ENCODE measurements at regions not wholly inside any gene's neighbourhood (a gene's known extent, or its start where the extent isn't known, plus 50 kb on each side); places are given as distances from the start of the nearest gene placed in this dataset.

- Mint-ChIP-seq H3K9me3 (ENCODE audit: insufficient read depth) (no peaks in the 10 kb centered on the region), H3K4me3 (no peak overlapping the region), H3K36me3 (ENCODE audit: low read depth) (no peaks in the 10 kb centered on the region), H3K27ac (no peak overlapping the region), H3K27me3 (ENCODE audit: low read depth) (no peaks in the 10 kb centered on the region), H3K4me1 (ENCODE audit: low read depth) (no peaks in the 10 kb centered on the region)
- ATAC-seq (no peak), DNase-seq (no peak)
- CTCF ChIA-PET = no interaction called here
- POLR2A ChIA-PET = no interaction called here
These were observed 132.3 kb upstream of the VCX3A start for GRCh38 chrX:6667048-6667768.

- no peak overlapping the region for H3K4me3 Mint-ChIP-seq
- no peak for ATAC-seq
- POLR2A ChIA-PET = no interaction called here
- H3K9me3 Mint-ChIP-seq (ENCODE audit: insufficient read depth) = no peaks in the 10 kb centered on the region
- H3K27ac Mint-ChIP-seq = no peak overlapping the region
- no peaks in the 10 kb centered on the region for H3K4me1 Mint-ChIP-seq (ENCODE audit: low read depth)
- DNase-seq = no peak
- CTCF ChIA-PET = no interaction called here
- no peaks in the 10 kb centered on the region for H3K27me3 Mint-ChIP-seq (ENCODE audit: low read depth)
- no peaks in the 10 kb centered on the region for H3K36me3 Mint-ChIP-seq (ENCODE audit: low read depth)
These were observed 131.7 kb upstream of the VCX3A start for GRCh38 chrX:6666624-6667023.

GRCh38 chrX:6661736-6662135 lies 126.8 kb upstream of the VCX3A start:
- no peaks in the 10 kb centered on the region for H3K9me3 Mint-ChIP-seq (ENCODE audit: insufficient read depth)
- no peak overlapping the region for H3K27ac Mint-ChIP-seq
- DNase-seq (no peak), ATAC-seq (no peak)
- POLR2A ChIA-PET = no interaction called here
- no peaks in the 10 kb centered on the region for H3K4me1 Mint-ChIP-seq (ENCODE audit: low read depth)
- no peaks in the 10 kb centered on the region for H3K36me3 Mint-ChIP-seq (ENCODE audit: low read depth)
- H3K27me3 Mint-ChIP-seq (ENCODE audit: low read depth) = no peaks in the 10 kb centered on the region
- H3K4me3 Mint-ChIP-seq = no peak overlapping the region
- CTCF ChIA-PET = no interaction called here

- H3K27me3 Mint-ChIP-seq (ENCODE audit: low read depth) = no peaks in the 10 kb centered on the region
- POLR2A ChIA-PET = no interaction called here
- H3K4me3 Mint-ChIP-seq = no peak overlapping the region
- no peaks in the 10 kb centered on the region for H3K9me3 Mint-ChIP-seq (ENCODE audit: insufficient read depth)
- H3K4me1 Mint-ChIP-seq (ENCODE audit: low read depth) = no peaks in the 10 kb centered on the region
- DNase-seq = no peak
- H3K27ac Mint-ChIP-seq = no peak overlapping the region
- ATAC-seq = no peak
- CTCF ChIA-PET = no interaction called here
- no peaks in the 10 kb centered on the region for H3K36me3 Mint-ChIP-seq (ENCODE audit: low read depth)
These were observed 125.8 kb upstream of the VCX3A start for GRCh38 chrX:6660567-6661264.

GRCh38 chrX:6645216-6645615 lies 110.3 kb upstream of the VCX3A start:
- H3K27me3 Mint-ChIP-seq (ENCODE audit: low read depth) = no peaks in the 10 kb centered on the region
- DNase-seq = no peak
- ATAC-seq = no peak
- ChIA-PET CTCF (no interaction called here), POLR2A (no interaction called here)
- H3K36me3 Mint-ChIP-seq (ENCODE audit: low read depth) = no peaks in the 10 kb centered on the region
- H3K27ac Mint-ChIP-seq = no peak overlapping the region
- no peaks in the 10 kb centered on the region for H3K4me1 Mint-ChIP-seq (ENCODE audit: low read depth)
- no peaks in the 10 kb centered on the region for H3K9me3 Mint-ChIP-seq (ENCODE audit: insufficient read depth)
- H3K4me3 Mint-ChIP-seq = no peak overlapping the region

GRCh38 chrX:6644411-6644810 lies 109.5 kb upstream of the VCX3A start:
- Mint-ChIP-seq H3K27ac (no peak overlapping the region), H3K27me3 (ENCODE audit: low read depth) (no peaks in the 10 kb centered on the region), H3K9me3 (ENCODE audit: insufficient read depth) (no peaks in the 10 kb centered on the region), H3K4me1 (ENCODE audit: low read depth) (no peaks in the 10 kb centered on the region), H3K4me3 (no peak overlapping the region), H3K36me3 (ENCODE audit: low read depth) (no peaks in the 10 kb centered on the region)
- DNase-seq = no peak
- POLR2A ChIA-PET = no interaction called here
- ATAC-seq = no peak
- CTCF ChIA-PET = no interaction called here

- Mint-ChIP-seq H3K4me1 (ENCODE audit: low read depth) (no peaks in the 10 kb centered on the region), H3K9me3 (ENCODE audit: insufficient read depth) (no peaks in the 10 kb centered on the region), H3K4me3 (no peak overlapping the region), H3K27me3 (ENCODE audit: low read depth) (no peaks in the 10 kb centered on the region), H3K27ac (no peak overlapping the region), H3K36me3 (ENCODE audit: low read depth) (no peaks in the 10 kb centered on the region)
- no peak for DNase-seq
- ChIA-PET POLR2A (no interaction called here), CTCF (no interaction called here)
- no peak for ATAC-seq
These were observed 105.8 kb upstream of the VCX3A start for GRCh38 chrX:6640727-6641126.

- ChIA-PET CTCF (no interaction called here), POLR2A (no interaction called here)
- DNase-seq (no peak), ATAC-seq (no peak)
- Mint-ChIP-seq H3K9me3 (ENCODE audit: insufficient read depth) (no peaks in the 10 kb centered on the region), H3K4me1 (ENCODE audit: low read depth) (no peaks in the 10 kb centered on the region), H3K4me3 (no peak overlapping the region), H3K27ac (no peak overlapping the region), H3K27me3 (ENCODE audit: low read depth) (no peaks in the 10 kb centered on the region), H3K36me3 (ENCODE audit: low read depth) (no peaks in the 10 kb centered on the region)
These were observed 79.6 kb upstream of the VCX3A start for GRCh38 chrX:6614506-6614905.

- no peaks in the 10 kb centered on the region for H3K4me1 Mint-ChIP-seq (ENCODE audit: low read depth)
- ATAC-seq = no peak
- no peak overlapping the region for H3K4me3 Mint-ChIP-seq
- H3K27ac Mint-ChIP-seq = no peak overlapping the region
- no peak for DNase-seq
- ChIA-PET POLR2A (no interaction called here), CTCF (no interaction called here)
- H3K9me3 Mint-ChIP-seq (ENCODE audit: insufficient read depth) = no peaks in the 10 kb centered on the region
- no peaks in the 10 kb centered on the region for H3K36me3 Mint-ChIP-seq (ENCODE audit: low read depth)
- H3K27me3 Mint-ChIP-seq (ENCODE audit: low read depth) = no peaks in the 10 kb centered on the region
These were observed 64.4 kb upstream of the VCX3A start for GRCh38 chrX:6599230-6599860.
